Activated naive CD8-positive, alpha-beta T cell treated with anti-CD3 and anti-CD28 coated beads, Interleukin-2, amount 10 ng/mL, durations not matched to agents 7 days and 5 days (primary cell): ENCODE measurements at regions not wholly inside any gene's neighbourhood (a gene's known extent, or its start where the extent isn't known, plus 50 kb on each side); places are given as distances from the start of the nearest gene placed in this dataset.

Experiments used
- ATAC-seq: fragments of 150-1000 bp; cut with Tn5 transposase; one replicate; pipeline ENCODE4 v1.10.0; 2021; ENCODE audit warnings: low read depth, moderate library complexity
- POLR2A ChIA-PET: fragments of 350-600 bp; sonication (Branson Sonifier 250); formaldehyde crosslinking; loops from one replicate; lab custom pipeline; 2021; ENCODE audit warnings: antibody characterized with exemption; lab: Charles Lee
- DNase-seq: peaks from one replicate; pipeline ENCODE4 v3.0.0; 2021
- H3K27ac Mint-ChIP-seq: one replicate; pipeline ENCODE4 v1.8.0; 2022; ENCODE audit warnings: mild to moderate bottlenecking, mixed read lengths
- H3K27me3 Mint-ChIP-seq: one replicate; pipeline ENCODE4 v1.8.0; 2022; ENCODE audit warnings: mild to moderate bottlenecking, moderate library complexity, mixed read lengths
- H3K36me3 Mint-ChIP-seq: one replicate; pipeline ENCODE4 v1.8.0; 2021; ENCODE audit warnings: mild to moderate bottlenecking, mixed read lengths
- H3K4me1 Mint-ChIP-seq: one replicate; pipeline ENCODE4 v1.8.0; 2021; ENCODE audit warnings: mixed read lengths
- H3K4me3 Mint-ChIP-seq: one replicate; pipeline ENCODE4 v1.8.0; 2022; ENCODE audit warnings: mild to moderate bottlenecking, moderate library complexity, mixed read lengths
- H3K9me3 Mint-ChIP-seq: one replicate; pipeline ENCODE4 v1.8.0; 2021; ENCODE audit warnings: mixed read lengths

DNA sequence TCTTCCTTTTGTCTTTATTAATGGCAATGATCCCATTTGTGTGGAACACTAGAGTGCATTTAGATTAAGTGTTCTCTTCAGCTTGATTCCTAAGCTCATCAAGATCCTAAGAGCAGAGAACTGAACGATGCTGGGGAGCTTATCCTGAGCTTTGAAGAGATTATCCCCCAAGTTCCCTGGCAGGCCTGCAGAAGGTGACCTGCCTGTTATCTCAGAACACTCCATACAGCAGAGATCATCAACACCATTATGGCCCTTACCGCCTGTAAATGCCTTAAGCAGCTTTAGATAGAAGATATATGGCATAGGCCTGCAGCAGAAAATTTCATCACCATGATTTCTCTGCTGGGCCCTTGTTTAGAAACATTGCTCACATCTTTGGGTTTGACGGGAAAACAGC is 779.9 kb upstream of the MAP3K7 start:
- no peaks in the 10 kb centered on the region for H3K4me1 Mint-ChIP-seq
- POLR2A ChIA-PET = no interaction called here
- H3K36me3 Mint-ChIP-seq = no peaks in the 10 kb centered on the region
- H3K9me3 Mint-ChIP-seq = no peaks in the 10 kb centered on the region
- H3K4me3 Mint-ChIP-seq = no peak overlapping the region
- no peak for ATAC-seq
- no peak overlapping the region for H3K27ac Mint-ChIP-seq
- H3K27me3 Mint-ChIP-seq = no peaks in the 10 kb centered on the region
- DNase-seq = no peak

GRCh38 chr6:91358986-91359385 is 772.1 kb upstream of the MAP3K7 start:
- H3K4me3 Mint-ChIP-seq = no peak overlapping the region
- POLR2A ChIA-PET = no interaction called here
- ATAC-seq = no peak
- no peaks in the 10 kb centered on the region for H3K27me3 Mint-ChIP-seq
- no peaks in the 10 kb centered on the region for H3K9me3 Mint-ChIP-seq
- H3K36me3 Mint-ChIP-seq = no peaks in the 10 kb centered on the region
- DNase-seq = no peak
- no peak overlapping the region for H3K27ac Mint-ChIP-seq
- H3K4me1 Mint-ChIP-seq = no peaks in the 10 kb centered on the region

GRCh38 chr6:91352878-91353277 is 766.0 kb upstream of the MAP3K7 start:
- POLR2A ChIA-PET = no interaction called here

GRCh38 chr6:91352321-91352720 is 765.4 kb upstream of the MAP3K7 start:
- POLR2A ChIA-PET = no interaction called here
- ATAC-seq (no peak), DNase-seq (no peak)
- H3K27me3 Mint-ChIP-seq = no peaks in the 10 kb centered on the region
- H3K9me3 Mint-ChIP-seq = no peaks in the 10 kb centered on the region
- H3K27ac Mint-ChIP-seq = no peak overlapping the region
- H3K4me3 Mint-ChIP-seq = no peak overlapping the region
- no peaks in the 10 kb centered on the region for H3K4me1 Mint-ChIP-seq
- no peaks in the 10 kb centered on the region for H3K36me3 Mint-ChIP-seq

More at GRCh38 chr6:91352878-91353277, 766.0 kb upstream of the MAP3K7 start:
- ATAC-seq = no peak
- Mint-ChIP-seq H3K4me3 (no peak overlapping the region), H3K4me1 (no peaks in the 10 kb centered on the region), H3K27ac (no peak overlapping the region), H3K27me3 (no peaks in the 10 kb centered on the region), H3K9me3 (no peaks in the 10 kb centered on the region), H3K36me3 (no peaks in the 10 kb centered on the region)
- DNase-seq = no peak

DNA sequence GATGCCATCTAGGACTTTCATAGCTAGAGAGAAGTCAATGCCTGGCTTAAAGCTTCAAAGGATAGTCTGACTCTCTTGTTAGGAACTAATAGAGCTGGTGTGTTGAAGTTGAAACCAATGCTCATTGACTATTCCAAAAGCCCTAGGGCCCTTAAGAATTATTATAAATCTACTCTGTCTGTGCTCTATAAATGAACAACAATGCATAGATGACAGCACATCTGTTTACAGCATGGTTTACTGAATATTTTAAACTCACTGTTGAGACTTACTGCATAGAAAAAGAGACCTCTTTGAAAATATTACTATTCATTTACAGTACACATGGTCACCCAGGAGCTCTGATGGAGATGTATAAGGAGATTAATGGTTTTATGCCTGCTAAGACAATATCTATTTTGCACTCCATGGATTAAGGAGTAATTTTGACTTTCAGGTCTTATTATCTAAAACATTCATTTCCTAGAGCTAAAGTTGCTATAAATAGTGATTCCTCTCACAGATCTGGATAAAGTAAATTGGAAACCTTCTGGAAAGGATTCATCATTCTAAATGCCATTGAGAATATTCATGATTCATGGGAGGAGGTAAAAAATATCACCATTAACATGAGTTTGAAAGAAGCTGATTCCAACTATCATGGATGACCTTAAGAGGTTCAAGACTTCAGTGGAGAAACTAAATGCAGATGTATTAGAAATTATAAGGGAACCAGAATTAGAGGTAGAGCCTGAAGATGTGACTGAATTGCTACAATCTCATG is 763.5 kb upstream of the MAP3K7 start:
- Mint-ChIP-seq H3K27ac (no peak overlapping the region), H3K27me3 (no peaks in the 10 kb centered on the region), H3K36me3 (no peaks in the 10 kb centered on the region), H3K4me3 (no peak overlapping the region), H3K4me1 (no peaks in the 10 kb centered on the region), H3K9me3 (no peaks in the 10 kb centered on the region)
- ATAC-seq (no peak), DNase-seq (no peak)
- POLR2A ChIA-PET = no interaction called here

GRCh38 chr6:91341473-91341872 is 754.6 kb upstream of the MAP3K7 start:
- DNase-seq (no peak), ATAC-seq (no peak)
- no peaks in the 10 kb centered on the region for H3K4me1 Mint-ChIP-seq
- no peak overlapping the region for H3K27ac Mint-ChIP-seq
- POLR2A ChIA-PET = no interaction called here
- no peaks in the 10 kb centered on the region for H3K9me3 Mint-ChIP-seq
- no peaks in the 10 kb centered on the region for H3K27me3 Mint-ChIP-seq
- no peak overlapping the region for H3K4me3 Mint-ChIP-seq
- no peaks in the 10 kb centered on the region for H3K36me3 Mint-ChIP-seq

GRCh38 chr6:91340896-91341395 is 754.1 kb upstream of the MAP3K7 start:
- Mint-ChIP-seq H3K9me3 (no peaks in the 10 kb centered on the region), H3K4me1 (no peaks in the 10 kb centered on the region), H3K27ac (no peak overlapping the region), H3K27me3 (no peaks in the 10 kb centered on the region), H3K4me3 (no peak overlapping the region), H3K36me3 (no peaks in the 10 kb centered on the region)
- ATAC-seq (no peak), DNase-seq (no peak)
- POLR2A ChIA-PET = no interaction called here

- DNase-seq (no peak), ATAC-seq (no peak)
- Mint-ChIP-seq H3K27me3 (no peaks in the 10 kb centered on the region), H3K9me3 (peaks cover 1% of the 10 kb centered on the region), H3K27ac (no peak overlapping the region), H3K4me3 (no peak overlapping the region), H3K4me1 (no peaks in the 10 kb centered on the region), H3K36me3 (no peaks in the 10 kb centered on the region)
- POLR2A ChIA-PET = no interaction called here
These were observed 751.1 kb upstream of the MAP3K7 start for GRCh38 chr6:91337967-91338366.

DNA sequence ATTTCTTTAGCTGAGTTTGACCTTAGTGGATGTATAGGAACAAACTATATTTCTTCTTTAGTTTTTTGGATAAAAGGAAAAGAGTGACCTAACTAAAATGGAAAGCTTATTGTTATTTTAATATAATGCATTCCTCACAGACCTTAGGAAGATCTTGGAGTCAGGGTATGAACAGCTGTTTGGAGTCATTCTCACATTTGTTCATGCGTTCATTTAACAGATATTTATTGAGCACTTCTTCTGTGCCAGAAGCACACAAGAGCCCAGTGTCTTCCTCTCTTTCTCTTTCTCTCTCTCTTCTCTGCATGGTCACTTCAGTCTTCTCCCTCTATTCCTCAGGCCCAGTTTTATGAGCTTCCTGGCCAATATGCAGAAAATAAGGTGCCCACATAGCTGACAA is 744.0 kb upstream of the MAP3K7 start:
- POLR2A ChIA-PET = no interaction called here
- DNase-seq (no peak), ATAC-seq (no peak)
- no peak overlapping the region for H3K4me3 Mint-ChIP-seq
- no peaks in the 10 kb centered on the region for H3K27me3 Mint-ChIP-seq
- H3K36me3 Mint-ChIP-seq = no peaks in the 10 kb centered on the region
- no peak overlapping the region for H3K27ac Mint-ChIP-seq
- no peaks in the 10 kb centered on the region for H3K4me1 Mint-ChIP-seq
- peaks cover 1% of the 10 kb centered on the region for H3K9me3 Mint-ChIP-seq

DNA sequence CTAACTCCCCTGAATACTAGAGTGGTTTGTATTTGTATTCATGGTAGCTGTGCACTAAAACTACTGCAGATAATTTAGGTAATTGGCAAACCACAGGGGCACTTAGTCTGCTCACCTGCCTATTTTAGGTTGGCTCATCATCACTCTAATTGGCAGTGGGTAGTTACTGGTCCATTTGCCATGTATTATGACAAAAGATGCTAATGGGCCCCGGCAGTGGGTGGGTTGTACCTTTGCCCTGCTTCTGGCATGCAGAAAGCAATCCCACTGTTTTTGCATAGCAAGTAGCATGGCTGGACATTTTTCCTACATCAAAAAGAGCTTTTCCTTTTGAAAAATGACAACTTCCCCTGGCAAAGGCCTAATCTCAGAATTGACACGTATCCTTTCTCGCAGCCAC is 741.4 kb upstream of the MAP3K7 start:
- no peak for DNase-seq
- POLR2A ChIA-PET = no interaction called here

DNA sequence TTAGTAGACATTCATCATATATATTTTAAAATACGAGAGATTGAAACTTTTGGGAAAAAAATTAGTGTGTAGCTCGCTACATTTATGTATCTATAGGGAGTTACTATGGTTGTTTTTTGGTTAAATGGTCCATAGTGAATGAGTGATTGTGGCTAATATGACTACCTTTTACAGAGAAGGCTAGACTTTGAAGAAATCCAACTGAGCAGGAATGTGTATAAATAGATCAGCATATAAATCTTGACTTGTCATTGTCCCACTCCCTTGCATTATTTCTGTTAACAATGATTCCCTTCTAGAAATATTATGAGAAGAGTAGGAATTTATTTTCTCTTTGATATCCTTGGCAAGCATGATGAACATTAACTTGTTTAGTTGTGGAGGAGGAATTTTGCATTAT is 737.8 kb upstream of the MAP3K7 start:
- no peak for ATAC-seq
- no peak overlapping the region for H3K4me3 Mint-ChIP-seq
- no peaks in the 10 kb centered on the region for H3K27me3 Mint-ChIP-seq

More for the DNA sequence above, 741.4 kb upstream of the MAP3K7 start:
- no peaks in the 10 kb centered on the region for H3K9me3 Mint-ChIP-seq
- H3K36me3 Mint-ChIP-seq = no peaks in the 10 kb centered on the region
- no peaks in the 10 kb centered on the region for H3K27me3 Mint-ChIP-seq
- ATAC-seq = no peak
- H3K4me1 Mint-ChIP-seq = no peaks in the 10 kb centered on the region
- H3K27ac Mint-ChIP-seq = no peak overlapping the region
- no peak overlapping the region for H3K4me3 Mint-ChIP-seq

DNA sequence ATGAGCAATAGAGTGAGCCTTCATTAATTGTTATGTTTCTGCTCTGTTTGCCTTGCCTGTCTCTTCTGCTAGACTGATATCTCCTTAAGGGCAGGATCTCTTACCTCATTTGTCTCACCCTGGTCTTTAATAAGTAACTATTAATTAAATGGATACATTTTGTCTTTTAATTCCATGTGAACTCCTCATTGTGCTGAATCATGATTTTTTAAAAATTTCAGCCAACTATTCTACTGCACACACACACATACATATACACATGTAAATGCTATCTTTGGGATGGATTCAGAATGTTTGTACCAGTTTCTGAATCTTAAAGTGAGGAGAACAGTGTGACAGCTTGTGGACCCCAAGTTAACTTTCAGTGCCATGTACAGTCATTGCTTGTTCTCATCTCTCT is 731.1 kb upstream of the MAP3K7 start:
- Mint-ChIP-seq H3K9me3 (peaks cover 2% of the 10 kb centered on the region), H3K27ac (no peak overlapping the region), H3K4me3 (no peak overlapping the region), H3K36me3 (no peaks in the 10 kb centered on the region), H3K4me1 (no peaks in the 10 kb centered on the region), H3K27me3 (peaks cover 3% of the 10 kb centered on the region)
- no peak for ATAC-seq
- POLR2A ChIA-PET = no interaction called here
- no peak for DNase-seq

More for the DNA sequence above, 737.8 kb upstream of the MAP3K7 start:
- Mint-ChIP-seq H3K36me3 (no peaks in the 10 kb centered on the region), H3K27ac (no peak overlapping the region), H3K9me3 (no peaks in the 10 kb centered on the region), H3K4me1 (no peaks in the 10 kb centered on the region)
- DNase-seq = no peak
- POLR2A ChIA-PET = no interaction called here

DNA sequence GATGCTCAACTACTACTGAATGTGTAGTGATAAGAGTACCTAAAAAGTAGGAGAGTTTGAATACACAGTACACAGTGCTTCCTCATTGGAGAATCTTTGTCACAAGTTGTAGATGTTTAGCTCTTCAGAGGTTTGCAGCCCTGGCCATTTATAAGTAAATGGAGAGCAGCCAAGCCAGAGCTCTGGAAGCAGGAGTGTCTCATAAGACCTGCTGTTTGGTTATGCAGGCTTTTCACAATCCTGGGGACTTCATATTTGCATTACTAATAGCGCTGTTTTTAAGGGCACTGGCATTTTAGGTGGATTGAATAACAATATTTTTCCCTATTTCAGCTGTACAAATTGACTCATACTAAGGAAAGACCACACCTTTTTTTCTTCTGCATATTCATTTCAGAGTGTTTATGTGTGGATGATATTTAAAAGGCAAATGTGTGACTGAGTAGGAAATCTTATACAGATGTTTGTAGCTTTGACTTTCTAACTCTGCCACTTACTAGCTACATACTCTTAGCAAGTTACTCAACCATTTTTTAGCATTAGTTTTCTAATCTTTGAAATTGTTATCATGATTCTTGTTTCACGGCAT is 730.5 kb upstream of the MAP3K7 start:
- DNase-seq (no peak), ATAC-seq (no peak)
- Mint-ChIP-seq H3K36me3 (no peaks in the 10 kb centered on the region), H3K9me3 (peaks cover 2% of the 10 kb centered on the region), H3K27me3 (peaks cover 3% of the 10 kb centered on the region), H3K4me3 (no peak overlapping the region), H3K27ac (no peak overlapping the region), H3K4me1 (no peaks in the 10 kb centered on the region)
- POLR2A ChIA-PET = no interaction called here

GRCh38 chr6:91310178-91310577 is 723.3 kb upstream of the MAP3K7 start:
- Mint-ChIP-seq H3K36me3 (no peaks in the 10 kb centered on the region), H3K27ac (no peak overlapping the region), H3K27me3 (no peaks in the 10 kb centered on the region), H3K4me1 (no peaks in the 10 kb centered on the region), H3K4me3 (no peak overlapping the region), H3K9me3 (no peaks in the 10 kb centered on the region)
- DNase-seq = no peak
- ATAC-seq = no peak
- POLR2A ChIA-PET = no interaction called here
